GM12878 (cell line): ENCODE measurements at regions not wholly inside any gene's neighbourhood (a gene's known extent, or its start where the extent isn't known, plus 50 kb on each side); places are given as distances from the start of the nearest gene placed in this dataset.

Experiments used
- ATAC-seq: fragments of 200-7000 bp; cut with Tn5 transposase; 3 replicates; pipeline ENCODE4 v1.9.1; 2020; ENCODE audit warnings: mild to moderate bottlenecking, moderate library complexity
- BruUV-seq: library from RNA; stranded (reverse); fragments of 400-500 nt; replicated peaks from 2 replicates; lab custom pipeline; 2021; lab: Mats Ljungman, UMichigan
- CTCF ChIA-PET: fragments of 300-600 bp; sonication (Branson Sonifier 250); formaldehyde crosslinking; extraction: SDS; loops from one replicate; lab custom pipeline; 2021; ENCODE audit warnings: inconsistent platforms; lab: Yijun Ruan, JAX
- POLR2A ChIA-PET: fragments of 350-600 bp; formaldehyde crosslinking; extraction: SDS; loops from one replicate; lab custom pipeline; 2021; ENCODE audit warnings: inconsistent platforms; lab: Charles Lee
- RAD21 ChIA-PET: fragments of 300-600 bp; sonication (Branson Sonifier 250); formaldehyde crosslinking; loops from one replicate; lab custom pipeline; 2023; ENCODE audit warnings: antibody characterized with exemption; ENCODE audit not compliant: unreplicated experiment; lab: Charles Lee
- SMC1A ChIA-PET: fragments of 300-600 bp; sonication (Branson Sonifier 250); formaldehyde crosslinking; loops from one replicate; lab custom pipeline; 2023; ENCODE audit not compliant: unreplicated experiment, uncharacterized antibody; lab: Charles Lee
- DNase-seq: peaks from one replicate; pipeline ENCODE4 v3.0.0-alpha.2; 2011; ENCODE audit warnings: low read depth, low spot score
- FAIRE-seq: peaks from 3 replicates; lab custom pipeline; 2011; peaks lifted over from hg19 to GRCh38; lab: Jason Lieb, UNC
- H2AFZ ChIP-seq: 2 replicates; pipeline ENCODE4 v1.6.0; 2011; ENCODE audit warnings: low read depth, low read length, control low read depth; ENCODE audit not compliant: control insufficient read depth
- H3K27ac ChIP-seq: 2 replicates; pipeline ENCODE4 v1.5.1; 2011; ENCODE audit warnings: control low read depth; ENCODE audit not compliant: control insufficient read depth, insufficient read depth
- H3K27me3 ChIP-seq, 2 experiments: replicated peaks in 1 of 2; 2 replicates each; pipeline versions ENCODE4 v1.6.0 to v1.6.1; 2011; ENCODE audit warnings: low read length in 1 of 2; ENCODE audit not compliant: control insufficient read depth in 2 of 2, insufficient read depth in 2 of 2
- H3K36me3 ChIP-seq, 2 experiments: 2 replicates each; pipeline ENCODE4 v1.5.1; 2011; ENCODE audit warnings: low read length in 1 of 2; ENCODE audit not compliant: control insufficient read depth in 2 of 2, insufficient read depth in 2 of 2
- H3K4me1 ChIP-seq: 2 replicates; pipeline ENCODE4 v1.6.1; 2011; ENCODE audit warnings: mild to moderate bottlenecking, low read length, moderate library complexity, mixed read lengths; ENCODE audit not compliant: control insufficient read depth, insufficient read depth
- H3K4me2 ChIP-seq: 2 replicates; pipeline ENCODE4 v1.6.0; 2011; ENCODE audit warnings: control low read depth; ENCODE audit not compliant: control insufficient read depth, insufficient read depth
- H3K4me3 ChIP-seq: fragments of 200-600 bp; sonication (generic); 2 replicates; pipeline ENCODE4 v1.5.1; 2016
- H3K79me2 ChIP-seq: 2 replicates; pipeline ENCODE4 v1.6.0; 2011; ENCODE audit warnings: low read length; ENCODE audit not compliant: control insufficient read depth, insufficient read depth
- H3K9ac ChIP-seq: 2 replicates; pipeline ENCODE4 v1.8.0; 2011; ENCODE audit warnings: low read length, control low read depth, mixed read lengths; ENCODE audit not compliant: control insufficient read depth, insufficient read depth
- H3K9me3 ChIP-seq: replicated peaks from 3 replicates; pipeline ENCODE4 v1.5.1; 2011; ENCODE audit warnings: mild to moderate bottlenecking, low read length; ENCODE audit not compliant: control insufficient read depth, insufficient read depth
- H4K20me1 ChIP-seq: 2 replicates; pipeline ENCODE4 v1.6.0; 2011; ENCODE audit not compliant: control insufficient read depth, insufficient read depth
- BHLHE40 ChIP-seq, 2 experiments: fragments of 450-650 bp in 1 of 2; IDR thresholded peaks; 2 replicates each; pipeline ENCODE4 v1.6.1; 2011 to 2017; ENCODE audit warnings: low read depth in 2 of 2, borderline replicate concordance in 1 of 2, improper control_type of control experiment in 1 of 2, low read length in 1 of 2, mild to moderate bottlenecking in 1 of 2
- CREM ChIP-seq: IDR thresholded peaks from 2 replicates; pipeline ENCODE4 v1.6.1; 2014; ENCODE audit warnings: antibody characterized with exemption, low read depth
- ESRRA ChIP-seq: IDR thresholded peaks from 2 replicates; pipeline ENCODE4 v1.6.1; 2012; ENCODE audit warnings: mild to moderate bottlenecking, low read length, improper control_type of control experiment
- KDM1A ChIP-seq: fragments of 200-600 bp; sonication (generic); IDR thresholded peaks from 2 replicates; pipeline ENCODE4 v1.6.1; 2016; ENCODE audit warnings: borderline replicate concordance
- MAX ChIP-seq: IDR thresholded peaks from 2 replicates; pipeline ENCODE4 v1.6.1; 2012; ENCODE audit warnings: low read depth, low read length, improper control_type of control experiment
- NKRF ChIP-seq: fragments of 450-650 bp; conservative IDR thresholded peaks from 2 replicates; pipeline ENCODE4 v1.6.1; 2017; ENCODE audit warnings: mild to moderate bottlenecking, moderate library complexity
- POU2F2 ChIP-seq: IDR thresholded peaks from 3 replicates; pipeline ENCODE4 v1.6.1; 2011; ENCODE audit warnings: low read depth, mild to moderate bottlenecking, low read length, borderline replicate concordance
- RELB ChIP-seq: fragments of 450-650 bp; IDR thresholded peaks from 2 replicates; pipeline ENCODE4 v1.6.1; 2017; ENCODE audit warnings: low read depth, mild to moderate bottlenecking, moderate library complexity
- RUNX3 ChIP-seq: IDR thresholded peaks from 2 replicates; pipeline ENCODE4 v1.6.1; 2012; ENCODE audit warnings: low read length, inconsistent platforms
- STAT3 ChIP-seq: IDR thresholded peaks from 2 replicates; pipeline ENCODE4 v1.6.1; 2011; ENCODE audit warnings: low read depth, low read length, improper control_type of control experiment
- TBL1XR1 ChIP-seq: IDR thresholded peaks from 2 replicates; pipeline ENCODE4 v1.6.1; 2012; ENCODE audit warnings: low read depth, low read length, improper control_type of control experiment
- USF2 ChIP-seq: IDR thresholded peaks from 2 replicates; pipeline ENCODE4 v1.6.1; 2011; ENCODE audit warnings: low read depth, low read length, improper control_type of control experiment, borderline replicate concordance
- ZBED1 ChIP-seq: IDR thresholded peaks from 2 replicates; pipeline ENCODE4 v1.6.1; 2016; ENCODE audit warnings: borderline replicate concordance
- ZNF592 ChIP-seq: fragments of 450-650 bp; IDR thresholded peaks from 2 replicates; pipeline ENCODE4 v1.6.1; 2017; ENCODE audit warnings: mild to moderate bottlenecking, moderate library complexity
- WGBS: methylation state at CpG from one replicate; pipeline ENCODE4 v1.1.6; 2016; ENCODE audit warnings: low lambda C conversion rate; ENCODE audit not compliant: insufficient replicate concordance, insufficient coverage; ENCODE audit errors: missing lambda C conversion rate; 5-methylcytosine and 5-hydroxymethylcytosine counted together
- in situ Hi-C: fragments of 300-500 bp; cut with MboI; formaldehyde crosslinking; loops from 9 replicates; pipeline ENCODE4 v1.14.3; 2018; ENCODE audit warnings: mixed read lengths
- intact Hi-C: fragments of 100-400 bp; cut with micrococcal nuclease; formaldehyde crosslinking; loops from one replicate; pipeline ENCODE4 v1.14.2; 2022; ENCODE audit not compliant: unreplicated experiment

- Histone ChIP-seq H3K9ac (no peak overlapping the region), H3K36me3 (no peaks in the 10 kb centered on the region), H4K20me1 (no peaks in the 10 kb centered on the region), H3K9me3 (no peaks in the 10 kb centered on the region), H3K4me3 (no peak overlapping the region), H3K4me2 (no peak overlapping the region), H3K27me3 (no peaks in the 10 kb centered on the region), H3K4me1 (no peaks in the 10 kb centered on the region), H3K79me2 (no peaks in the 10 kb centered on the region), H3K27ac (no peak overlapping the region), H2AFZ (no peak overlapping the region)
- ChIA-PET POLR2A (no interaction called here), CTCF (interaction anchor here (0.6 kb wide), 1 partner anchor 765 kb away, joined by 3 read pairs; no protein-coding TSS in a partner anchor), SMC1A (no interaction called here), RAD21 (interaction anchor here (0.7 kb wide), 1 partner anchor 120 kb away, joined by 3 read pairs; no protein-coding TSS in a partner anchor)
- 67% methylated on average over 5 of the region's 5 CpGs for WGBS
- no peak for FAIRE-seq
- BruUV-seq, result no TSS peak
- no peak for DNase-seq
- ATAC-seq, result no peak
- intact Hi-C loops, result no loop called here
- in situ Hi-C loops, result loop anchor here (25.0 kb wide), 1 partner anchor 886 kb away; no protein-coding TSS in a partner anchor
- TF ChIP-seq STAT3 (no peak), ZBED1 (no peak), BHLHE40 (IDR thresholded peaks at IDR 0.05; ENCODE audit: borderline replicate concordance in 1 of 2, low read depth in 2 of 2, low read length in 1 of 2) (no peak), RELB (no peak), TBL1XR1 (no peak), MAX (no peak), NKRF (no peak), POU2F2 (no peak), RUNX3 (no peak), ESRRA (no peak), ZNF592 (no peak), USF2 (no peak), KDM1A (no peak), CREM (no peak)
Observed at GRCh38 chr6:21447987-21448386, 145.6 kb upstream of the SOX4 start.
